MM.1S (cell line): ENCODE measurements at regions not wholly inside any gene's neighbourhood (a gene's known extent, or its start where the extent isn't known, plus 50 kb on each side); places are given as distances from the start of the nearest gene placed in this dataset.

Experiments
- DNase-seq: peaks from one replicate; pipeline ENCODE4 v3.0.0-alpha.2; 2015
- H2AFZ ChIP-seq: fragments of 300-600 bp; sonication (generic); 2 replicates; pipeline ENCODE4 v1.6.0; 2016; ENCODE audit warnings: antibody characterized with exemption, low read length
- H3F3A ChIP-seq: fragments of 300-600 bp; sonication (generic); 2 replicates; pipeline ENCODE4 v1.6.1; 2016; ENCODE audit warnings: mild to moderate bottlenecking, antibody characterized with exemption, low read length, moderate library complexity, mixed read lengths; ENCODE audit not compliant: insufficient read depth
- H3K27ac ChIP-seq: fragments of 300-600 bp; sonication (generic); 2 replicates; pipeline ENCODE4 v1.5.1; 2016; ENCODE audit warnings: mild to moderate bottlenecking, low read length
- H3K27me3 ChIP-seq: fragments of 300-600 bp; sonication (generic); replicated peaks from 2 replicates; pipeline ENCODE4 v1.6.0; 2016; ENCODE audit warnings: low read length; ENCODE audit not compliant: insufficient read depth
- H3K36me3 ChIP-seq: fragments of 300-600 bp; sonication (generic); replicated peaks from 2 replicates; pipeline ENCODE4 v1.6.1; 2016; ENCODE audit warnings: mild to moderate bottlenecking, low read length, mixed read lengths; ENCODE audit not compliant: insufficient read depth
- H3K4me1 ChIP-seq: fragments of 300-600 bp; sonication (generic); 2 replicates; pipeline ENCODE4 v1.6.1; 2016; ENCODE audit warnings: low read length, mixed read lengths
- H3K4me2 ChIP-seq: fragments of 300-600 bp; sonication (generic); 2 replicates; pipeline ENCODE4 v1.6.0; 2016; ENCODE audit warnings: low read depth, low read length
- H3K4me3 ChIP-seq: fragments of 300-600 bp; sonication (generic); 2 replicates; pipeline ENCODE4 v1.5.1; 2016; ENCODE audit warnings: low read length, mixed read lengths
- H3K79me2 ChIP-seq: fragments of 300-600 bp; sonication (generic); 2 replicates; pipeline ENCODE4 v1.6.1; 2016; ENCODE audit warnings: mixed run types, low read length, mixed read lengths
- H3K9ac ChIP-seq: fragments of 300-600 bp; sonication (generic); 2 replicates; pipeline ENCODE4 v1.6.1; 2016; ENCODE audit warnings: low read length, mixed read lengths
- H3K9me2 ChIP-seq: fragments of 300-600 bp; sonication (generic); replicated peaks from 2 replicates; pipeline ENCODE4 v1.6.1; 2016; ENCODE audit warnings: mild to moderate bottlenecking, low read length, mixed read lengths; ENCODE audit not compliant: insufficient read depth
- H3K9me3 ChIP-seq: fragments of 300-600 bp; sonication (generic); replicated peaks from 2 replicates; pipeline ENCODE4 v1.6.1; 2016; ENCODE audit warnings: mild to moderate bottlenecking, low read length, mixed read lengths; ENCODE audit not compliant: insufficient read depth
- H4K20me1 ChIP-seq: fragments of 300-600 bp; sonication (generic); 2 replicates; pipeline ENCODE4 v1.6.1; 2016; ENCODE audit warnings: mild to moderate bottlenecking, low read length, moderate library complexity, mixed read lengths; ENCODE audit not compliant: insufficient read depth
- EZH2 ChIP-seq: fragments of 300-600 bp; sonication (generic); optimal IDR thresholded peaks from 2 replicates; pipeline ENCODE3; 2017; ENCODE audit warnings: low read depth, mild to moderate bottlenecking, antibody characterized with exemption, low read length, mixed read lengths
- EZH2phosphoT487 ChIP-seq: fragments of 300-600 bp; sonication (generic); IDR thresholded peaks from 2 replicates; pipeline ENCODE4 v1.6.1; 2018; ENCODE audit warnings: antibody characterized with exemption, low read length
- TF ChIP-seq, protein P1 (sequence below): fragments of 300-600 bp; sonication (generic); IDR thresholded peaks from 2 replicates; pipeline ENCODE4 v1.5.1; 2016; ENCODE audit warnings: antibody characterized with exemption, low read length, mixed read lengths

DNA sequence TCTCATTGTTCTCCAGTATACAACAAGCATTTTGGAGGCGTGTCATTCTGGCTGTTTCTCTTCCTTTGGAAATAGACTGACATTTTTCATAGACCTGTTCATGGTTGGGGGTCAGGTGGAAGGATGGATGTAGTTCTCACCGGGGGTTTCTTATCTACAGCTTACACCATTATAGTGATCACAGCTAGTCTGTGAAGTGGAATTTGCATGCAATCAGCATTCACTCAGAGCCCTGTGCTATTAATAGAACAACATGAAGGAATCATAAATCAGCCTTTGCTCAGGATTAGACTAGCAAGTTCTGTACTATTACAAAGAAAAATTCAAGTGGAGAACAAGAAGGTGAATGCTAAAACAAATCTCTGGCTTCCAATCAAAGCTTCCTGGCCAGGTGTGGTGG is 132.6 kb upstream of the PUDP start:
- Histone ChIP-seq H3K4me2 (no peak overlapping the region), H3F3A (no peaks in the 10 kb centered on the region), H3K79me2 (no peaks in the 10 kb centered on the region), H3K4me1 (no peaks in the 10 kb centered on the region), H2AFZ (no peak overlapping the region), H3K9me3 (no peaks in the 10 kb centered on the region), H3K9me2 (no peaks in the 10 kb centered on the region), H3K4me3 (no peak overlapping the region), H4K20me1 (no peaks in the 10 kb centered on the region), H3K9ac (no peak overlapping the region), H3K36me3 (no peaks in the 10 kb centered on the region), H3K27me3 (no peaks in the 10 kb centered on the region), H3K27ac (no peak overlapping the region)
- no peak for DNase-seq
- no peak for TF ChIP-seq EZH2phosphoT487
- TF ChIP-seq EZH2, result no peak
- TF ChIP-seq, protein P1, sequence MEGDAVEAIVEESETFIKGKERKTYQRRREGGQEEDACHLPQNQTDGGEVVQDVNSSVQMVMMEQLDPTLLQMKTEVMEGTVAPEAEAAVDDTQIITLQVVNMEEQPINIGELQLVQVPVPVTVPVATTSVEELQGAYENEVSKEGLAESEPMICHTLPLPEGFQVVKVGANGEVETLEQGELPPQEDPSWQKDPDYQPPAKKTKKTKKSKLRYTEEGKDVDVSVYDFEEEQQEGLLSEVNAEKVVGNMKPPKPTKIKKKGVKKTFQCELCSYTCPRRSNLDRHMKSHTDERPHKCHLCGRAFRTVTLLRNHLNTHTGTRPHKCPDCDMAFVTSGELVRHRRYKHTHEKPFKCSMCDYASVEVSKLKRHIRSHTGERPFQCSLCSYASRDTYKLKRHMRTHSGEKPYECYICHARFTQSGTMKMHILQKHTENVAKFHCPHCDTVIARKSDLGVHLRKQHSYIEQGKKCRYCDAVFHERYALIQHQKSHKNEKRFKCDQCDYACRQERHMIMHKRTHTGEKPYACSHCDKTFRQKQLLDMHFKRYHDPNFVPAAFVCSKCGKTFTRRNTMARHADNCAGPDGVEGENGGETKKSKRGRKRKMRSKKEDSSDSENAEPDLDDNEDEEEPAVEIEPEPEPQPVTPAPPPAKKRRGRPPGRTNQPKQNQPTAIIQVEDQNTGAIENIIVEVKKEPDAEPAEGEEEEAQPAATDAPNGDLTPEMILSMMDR, result no peak

DNA sequence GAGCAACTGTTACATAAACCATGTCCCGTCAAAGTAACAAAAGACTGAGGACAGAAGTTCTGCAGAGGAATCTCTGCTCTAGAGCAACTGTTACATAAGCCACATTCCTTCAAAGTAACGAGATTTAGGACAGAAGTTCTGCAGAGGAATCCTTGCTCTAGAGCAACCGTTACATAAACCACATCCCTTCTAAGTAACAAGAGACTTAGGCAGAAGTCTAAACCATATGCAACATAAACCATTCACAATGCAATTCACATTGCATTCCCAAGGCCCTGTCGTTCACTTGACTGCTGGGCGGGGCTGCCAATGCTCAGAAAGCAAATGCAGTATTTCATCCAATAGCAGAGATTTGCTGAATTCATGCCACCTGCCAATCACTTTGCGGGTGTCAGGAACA is 124.4 kb upstream of the PUDP start:
- TF ChIP-seq EZH2phosphoT487 (no peak), EZH2 (no peak)
- TF ChIP-seq, protein P1, result no peak
- H3K27ac ChIP-seq, result no peak overlapping the region
- no peak overlapping the region for H3K9ac ChIP-seq
- H2AFZ ChIP-seq, result no peak overlapping the region
- no peak overlapping the region for H3K4me3 ChIP-seq
- no peaks in the 10 kb centered on the region for H3K9me3 ChIP-seq
- no peaks in the 10 kb centered on the region for H3K27me3 ChIP-seq
- no peaks in the 10 kb centered on the region for H3F3A ChIP-seq
- H3K36me3 ChIP-seq, result no peaks in the 10 kb centered on the region
- no peaks in the 10 kb centered on the region for H3K9me2 ChIP-seq
- no peak overlapping the region for H3K4me2 ChIP-seq
- H4K20me1 ChIP-seq, result no peaks in the 10 kb centered on the region
- DNase-seq, result no peak
- H3K4me1 ChIP-seq, result no peaks in the 10 kb centered on the region
- no peaks in the 10 kb centered on the region for H3K79me2 ChIP-seq

DNA sequence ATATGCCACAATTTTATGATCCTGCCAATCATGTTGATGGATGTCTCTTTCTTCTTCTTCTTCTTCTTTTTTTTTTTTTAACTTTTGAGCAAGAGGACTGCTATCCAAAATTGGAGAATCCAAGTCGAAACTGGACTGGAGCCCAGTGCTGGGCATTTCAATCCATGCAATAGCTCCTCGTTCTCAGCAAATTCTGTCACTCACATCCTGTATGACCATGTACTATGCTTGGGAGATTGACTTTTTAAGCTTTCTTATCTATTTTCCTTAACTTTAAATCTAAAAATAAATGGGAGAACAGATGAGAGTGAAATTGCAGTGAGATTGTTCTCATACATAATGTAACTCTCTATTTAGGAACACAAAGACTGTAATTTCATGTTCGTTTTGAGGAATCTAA is 123.0 kb upstream of the PUDP start:
- Histone ChIP-seq H3K79me2 (no peaks in the 10 kb centered on the region), H3K4me3 (no peak overlapping the region), H3K4me2 (no peak overlapping the region), H3F3A (no peaks in the 10 kb centered on the region), H3K4me1 (no peaks in the 10 kb centered on the region), H3K27ac (no peak overlapping the region), H4K20me1 (no peaks in the 10 kb centered on the region), H3K9ac (no peak overlapping the region), H3K9me3 (no peaks in the 10 kb centered on the region), H3K36me3 (no peaks in the 10 kb centered on the region), H2AFZ (no peak overlapping the region), H3K9me2 (no peaks in the 10 kb centered on the region), H3K27me3 (no peaks in the 10 kb centered on the region)
- DNase-seq, result no peak
- TF ChIP-seq EZH2, result no peak
- TF ChIP-seq EZH2phosphoT487, result no peak
- TF ChIP-seq, protein P1, result no peak
